H9 (cell line): ENCODE measurements at regions not wholly inside any gene's neighbourhood (a gene's known extent, or its start where the extent isn't known, plus 50 kb on each side); places are given as distances from the start of the nearest gene placed in this dataset.

Experiments
- DNase-seq: peaks from one replicate; pipeline ENCODE4 v3.0.0-alpha.2; 2017
- H2AFZ ChIP-seq: one replicate; pipeline ENCODE4 v1.6.1; 2013; ENCODE audit warnings: mild to moderate bottlenecking, low read length, control low read depth, moderate library complexity
- H2AK5ac ChIP-seq: 2 replicates; pipeline ENCODE4 v1.6.1; 2013; ENCODE audit warnings: low read length, control low read depth, mixed read lengths; ENCODE audit not compliant: insufficient read length
- H2BK120ac ChIP-seq: one replicate; pipeline ENCODE4 v1.6.1; 2013; ENCODE audit warnings: low read depth, mild to moderate bottlenecking, low read length, control low read depth, inconsistent platforms; ENCODE audit not compliant: poor library complexity, severe bottlenecking
- H2BK12ac ChIP-seq: 2 replicates; pipeline ENCODE4 v1.6.1; 2013; ENCODE audit warnings: low read length, control low read depth, mixed read lengths, low read depth; ENCODE audit not compliant: insufficient read length
- H2BK15ac ChIP-seq: 2 replicates; pipeline ENCODE4 v1.6.1; 2013; ENCODE audit warnings: low read depth, low read length, control low read depth
- H2BK20ac ChIP-seq: one replicate; pipeline ENCODE4 v1.6.1; 2013; ENCODE audit warnings: low read depth, mild to moderate bottlenecking, low read length, control low read depth, inconsistent platforms; ENCODE audit not compliant: poor library complexity, severe bottlenecking
- H2BK5ac ChIP-seq: 2 replicates; pipeline ENCODE4 v1.6.1; 2013; ENCODE audit warnings: low read length, control low read depth, mixed read lengths; ENCODE audit not compliant: insufficient read length
- H3K14ac ChIP-seq: 2 replicates; pipeline ENCODE4 v1.6.1; 2013; ENCODE audit warnings: low read length, control low read depth; ENCODE audit not compliant: insufficient read depth
- H3K18ac ChIP-seq: 2 replicates; pipeline ENCODE4 v1.6.1; 2013; ENCODE audit warnings: low read depth, mild to moderate bottlenecking, mixed read lengths, low read length, control low read depth; ENCODE audit not compliant: insufficient read length
- H3K23ac ChIP-seq: 2 replicates; pipeline ENCODE4 v1.6.1; 2013; ENCODE audit warnings: low read length, control low read depth, mixed read lengths, low read depth; ENCODE audit not compliant: insufficient read length
- H3K23me2 ChIP-seq: 2 replicates; pipeline ENCODE4 v1.6.1; 2013; ENCODE audit warnings: low read depth, mild to moderate bottlenecking, mixed read lengths, low read length, control low read depth; ENCODE audit not compliant: insufficient read length, poor library complexity, severe bottlenecking
- H3K27ac ChIP-seq: 2 replicates; pipeline ENCODE4 v1.5.1; 2013; ENCODE audit warnings: low read length, control low read depth, mixed read lengths, low read depth; ENCODE audit not compliant: insufficient read length
- H3K27me3 ChIP-seq: 2 replicates; pipeline ENCODE4 v1.6.1; 2013; ENCODE audit warnings: low read length, control low read depth, inconsistent platforms; ENCODE audit not compliant: insufficient read depth
- H3K4ac ChIP-seq: 2 replicates; pipeline ENCODE4 v1.6.1; 2013; ENCODE audit warnings: low read depth, mild to moderate bottlenecking, control low read depth, inconsistent platforms, low read length, moderate library complexity
- H3K4me1 ChIP-seq: 2 replicates; pipeline ENCODE4 v1.6.1; 2013; ENCODE audit warnings: low read length, control low read depth, inconsistent platforms; ENCODE audit not compliant: insufficient read depth
- H3K4me2 ChIP-seq: 2 replicates; pipeline ENCODE4 v1.6.1; 2013; ENCODE audit warnings: low read length, control low read depth, mixed read lengths; ENCODE audit not compliant: insufficient read length, insufficient read depth
- H3K56ac ChIP-seq: 2 replicates; pipeline ENCODE4 v1.6.1; 2013; ENCODE audit warnings: low read depth, mild to moderate bottlenecking, mixed read lengths, low read length, control low read depth; ENCODE audit not compliant: insufficient read length
- H3K79me1 ChIP-seq: 2 replicates; pipeline ENCODE4 v1.6.1; 2013; ENCODE audit warnings: low read depth, mild to moderate bottlenecking, moderate library complexity, low read length, control low read depth, inconsistent platforms; ENCODE audit not compliant: insufficient read depth, poor library complexity, severe bottlenecking
- H3K79me2 ChIP-seq: 2 replicates; pipeline ENCODE4 v1.6.1; 2013; ENCODE audit warnings: low read length, control low read depth, inconsistent platforms; ENCODE audit not compliant: insufficient read depth
- H3K9ac ChIP-seq: 2 replicates; pipeline ENCODE4 v1.6.1; 2013; ENCODE audit warnings: low read length, control low read depth, mixed read lengths; ENCODE audit not compliant: insufficient read length; ENCODE audit errors: extremely low read depth
- H3K9me3 ChIP-seq: one replicate; pipeline ENCODE4 v1.6.1; 2013; ENCODE audit warnings: low read depth, low read length, inconsistent platforms; ENCODE audit not compliant: control insufficient read depth
- H3T11ph ChIP-seq: one replicate; pipeline ENCODE4 v1.6.1; 2013; ENCODE audit warnings: mild to moderate bottlenecking, low read length, control low read depth, inconsistent platforms
- H4K20me1 ChIP-seq: one replicate; pipeline ENCODE4 v1.6.1; 2013; ENCODE audit not compliant: control insufficient read depth, insufficient read length, insufficient read depth
- H4K5ac ChIP-seq: 2 replicates; pipeline ENCODE4 v1.6.1; 2013; ENCODE audit warnings: low read depth, mild to moderate bottlenecking, mixed read lengths, low read length, control low read depth; ENCODE audit not compliant: insufficient read length
- H4K8ac ChIP-seq: replicated peaks from 2 replicates; pipeline ENCODE4 v1.6.1; 2013; ENCODE audit warnings: low read length, control low read depth, mixed read lengths, low read depth; ENCODE audit not compliant: insufficient read length
- H4K91ac ChIP-seq: 2 replicates; pipeline ENCODE4 v1.6.1; 2013; ENCODE audit warnings: low read depth, mild to moderate bottlenecking, moderate library complexity, mixed read lengths, low read length, control low read depth; ENCODE audit not compliant: insufficient read length
- H3K27ac Mint-ChIP-seq, 3 experiments: 2 replicates in 2 of 3; 3 replicates in 1 of 3; pipeline ENCODE4 v1.8.0; 2020 to 2021; ENCODE audit warnings: mixed read lengths in 3 of 3, mild to moderate bottlenecking in 1 of 3, moderate library complexity in 1 of 3
- H3K27me3 Mint-ChIP-seq: 2 replicates; pipeline ENCODE4 v1.8.0; 2021; ENCODE audit warnings: low read depth, mild to moderate bottlenecking, moderate library complexity, mixed read lengths
- H3K36me3 Mint-ChIP-seq, 3 experiments: 2 replicates in 2 of 3; 3 replicates in 1 of 3; pipeline ENCODE4 v1.8.0; 2020 to 2021; ENCODE audit warnings: low read depth in 3 of 3, mixed read lengths in 3 of 3; ENCODE audit not compliant: insufficient read depth in 1 of 3
- H3K4me1 Mint-ChIP-seq, 2 experiments: 2 replicates each; pipeline ENCODE4 v1.8.0; 2020; ENCODE audit warnings: mixed read lengths in 2 of 2
- H3K4me3 Mint-ChIP-seq, 2 experiments: 2 replicates in 1 of 2; 3 replicates in 1 of 2; pipeline ENCODE4 v1.8.0; 2020 to 2021; ENCODE audit warnings: mild to moderate bottlenecking in 2 of 2, mixed read lengths in 2 of 2, moderate library complexity in 1 of 2
- H3K9me3 Mint-ChIP-seq, 2 experiments: 2 replicates in 1 of 2; 3 replicates in 1 of 2; pipeline ENCODE4 v1.8.0; 2020; ENCODE audit warnings: mild to moderate bottlenecking in 2 of 2, mixed read lengths in 2 of 2, moderate library complexity in 1 of 2
- WGBS: extraction: QIAGEN DNeasy Blood & Tissue Kit; methylation state at CpG from one replicate; pipeline ENCODE4 v1.1.7; 2013; ENCODE audit warnings: missing lambda C conversion rate, low lambda C conversion rate, mixed read lengths; ENCODE audit not compliant: insufficient read length; ENCODE audit errors: extremely low coverage; 5-methylcytosine and 5-hydroxymethylcytosine counted together
- TF ChIP-seq, protein P1 (sequence below): fragments of 200-600 bp; sonication (generic); conservative IDR thresholded peaks from 3 replicates; pipeline ENCODE4 v1.8.0; 2021; ENCODE audit warnings: antibody characterized with exemption, mild to moderate bottlenecking

DNA sequence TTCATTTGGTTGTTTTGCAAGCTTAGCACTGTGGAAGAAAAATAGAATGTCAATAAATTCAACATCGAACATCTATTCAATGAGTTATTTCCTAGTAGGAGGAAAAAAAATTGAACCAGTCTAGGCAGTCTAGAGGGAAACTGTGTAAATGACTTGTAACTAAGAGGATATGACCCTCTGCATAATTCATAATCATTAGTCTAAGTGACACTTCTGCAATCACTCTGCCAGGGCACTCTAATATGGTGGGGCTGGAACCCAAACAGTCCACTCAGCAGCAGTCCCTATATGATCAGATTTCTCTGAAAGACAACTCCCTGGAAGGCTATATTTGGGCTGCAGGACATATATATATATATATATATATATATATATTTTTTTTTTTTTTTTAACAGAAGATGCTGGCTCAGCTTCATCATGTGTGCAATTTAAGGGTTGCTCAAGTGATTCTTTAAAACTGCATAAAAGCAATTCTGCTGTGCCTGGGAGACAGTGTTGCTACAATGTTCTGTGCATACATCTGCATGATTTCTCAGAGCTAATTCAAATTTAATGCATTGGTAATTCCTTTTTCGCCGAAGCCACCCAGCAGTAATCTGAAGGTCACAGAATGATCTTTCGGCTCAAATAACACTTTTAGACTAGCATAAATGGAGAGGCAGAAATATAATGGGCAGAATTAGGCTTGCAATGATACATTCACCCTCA lies 482.1 kb upstream of the ZNF608 start:
- Mint-ChIP-seq H3K4me3 (no peak overlapping the region), H3K36me3 (peaks cover 2 to 6% (median 5%) of the 10 kb centered on the region in 3 experiments; a peak in 6 of 7 replicates), H3K27ac (no peak overlapping the region), H3K27me3 (no peaks in the 10 kb centered on the region), H3K9me3 (peaks cover 0 to 6% of the 10 kb centered on the region in 2 experiments; a peak in 3 of 5 replicates), H3K4me1 (peaks cover 0 to 3% of the 10 kb centered on the region in 2 experiments; a peak in 1 of 4 replicates)
- H3T11ph ChIP-seq = no peak overlapping the region
- no CpG with 5 or more reads among the region's 4 CpGs for WGBS
- H2BK120ac ChIP-seq = no peak overlapping the region
- no peak overlapping the region for H2AFZ ChIP-seq
- no peak overlapping the region for H3K9ac ChIP-seq
- no peak overlapping the region for H4K5ac ChIP-seq
- no peaks in the 10 kb centered on the region for H3K27me3 ChIP-seq
- H3K56ac ChIP-seq = no peak overlapping the region
- no peak overlapping the region for H2BK12ac ChIP-seq
- no peaks in the 10 kb centered on the region for H3K23me2 ChIP-seq
- no peak overlapping the region for H2BK20ac ChIP-seq
- H3K79me2 ChIP-seq = no peaks in the 10 kb centered on the region
- H4K8ac ChIP-seq = no peak overlapping the region
- no peaks in the 10 kb centered on the region for H3K79me1 ChIP-seq
- H2AK5ac ChIP-seq = no peak overlapping the region
- H3K4me1 ChIP-seq = no peaks in the 10 kb centered on the region
- H3K9me3 ChIP-seq = no peaks in the 10 kb centered on the region
- no peak overlapping the region for H4K91ac ChIP-seq
- H3K14ac ChIP-seq = no peak overlapping the region
- no peak overlapping the region for H3K4me2 ChIP-seq
- H4K20me1 ChIP-seq = no peaks in the 10 kb centered on the region
- no peak for DNase-seq
- H3K4ac ChIP-seq = no peak overlapping the region
- H3K27ac ChIP-seq = no peak overlapping the region
- no peak overlapping the region for H3K23ac ChIP-seq
- H2BK5ac ChIP-seq = no peak overlapping the region
- H3K18ac ChIP-seq = no peak overlapping the region
- TF ChIP-seq, protein P1, sequence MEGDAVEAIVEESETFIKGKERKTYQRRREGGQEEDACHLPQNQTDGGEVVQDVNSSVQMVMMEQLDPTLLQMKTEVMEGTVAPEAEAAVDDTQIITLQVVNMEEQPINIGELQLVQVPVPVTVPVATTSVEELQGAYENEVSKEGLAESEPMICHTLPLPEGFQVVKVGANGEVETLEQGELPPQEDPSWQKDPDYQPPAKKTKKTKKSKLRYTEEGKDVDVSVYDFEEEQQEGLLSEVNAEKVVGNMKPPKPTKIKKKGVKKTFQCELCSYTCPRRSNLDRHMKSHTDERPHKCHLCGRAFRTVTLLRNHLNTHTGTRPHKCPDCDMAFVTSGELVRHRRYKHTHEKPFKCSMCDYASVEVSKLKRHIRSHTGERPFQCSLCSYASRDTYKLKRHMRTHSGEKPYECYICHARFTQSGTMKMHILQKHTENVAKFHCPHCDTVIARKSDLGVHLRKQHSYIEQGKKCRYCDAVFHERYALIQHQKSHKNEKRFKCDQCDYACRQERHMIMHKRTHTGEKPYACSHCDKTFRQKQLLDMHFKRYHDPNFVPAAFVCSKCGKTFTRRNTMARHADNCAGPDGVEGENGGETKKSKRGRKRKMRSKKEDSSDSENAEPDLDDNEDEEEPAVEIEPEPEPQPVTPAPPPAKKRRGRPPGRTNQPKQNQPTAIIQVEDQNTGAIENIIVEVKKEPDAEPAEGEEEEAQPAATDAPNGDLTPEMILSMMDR = no peak
- no peak overlapping the region for H2BK15ac ChIP-seq
